ENCODE measurements at regions not wholly inside any gene's neighbourhood (a gene's known extent, or its start where the extent isn't known, plus 50 kb on each side); places are given as distances from the start of the nearest gene placed in this dataset.

- TF ChIP-seq, protein P1, sequence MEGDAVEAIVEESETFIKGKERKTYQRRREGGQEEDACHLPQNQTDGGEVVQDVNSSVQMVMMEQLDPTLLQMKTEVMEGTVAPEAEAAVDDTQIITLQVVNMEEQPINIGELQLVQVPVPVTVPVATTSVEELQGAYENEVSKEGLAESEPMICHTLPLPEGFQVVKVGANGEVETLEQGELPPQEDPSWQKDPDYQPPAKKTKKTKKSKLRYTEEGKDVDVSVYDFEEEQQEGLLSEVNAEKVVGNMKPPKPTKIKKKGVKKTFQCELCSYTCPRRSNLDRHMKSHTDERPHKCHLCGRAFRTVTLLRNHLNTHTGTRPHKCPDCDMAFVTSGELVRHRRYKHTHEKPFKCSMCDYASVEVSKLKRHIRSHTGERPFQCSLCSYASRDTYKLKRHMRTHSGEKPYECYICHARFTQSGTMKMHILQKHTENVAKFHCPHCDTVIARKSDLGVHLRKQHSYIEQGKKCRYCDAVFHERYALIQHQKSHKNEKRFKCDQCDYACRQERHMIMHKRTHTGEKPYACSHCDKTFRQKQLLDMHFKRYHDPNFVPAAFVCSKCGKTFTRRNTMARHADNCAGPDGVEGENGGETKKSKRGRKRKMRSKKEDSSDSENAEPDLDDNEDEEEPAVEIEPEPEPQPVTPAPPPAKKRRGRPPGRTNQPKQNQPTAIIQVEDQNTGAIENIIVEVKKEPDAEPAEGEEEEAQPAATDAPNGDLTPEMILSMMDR (conservative IDR thresholded peaks at IDR 0.05): no peak
- no peak for TF ChIP-seq ZFX (IDR thresholded peaks at IDR 0.05)
Observed at GRCh38 chr10:23693925-23694324, 255.1 kb downstream of the OTUD1 start.

All from C4-2B (cell line).